Glutamatergic neuron (in vitro differentiated cells): ENCODE measurements at regions not wholly inside any gene's neighbourhood (a gene's known extent, or its start where the extent isn't known, plus 50 kb on each side); places are given as distances from the start of the nearest gene placed in this dataset.
A peak's percentile ranks its signal among the peaks of the same experiment; 100 is the strongest.
"Not testable (repeated sequence)": the region's sequence is repeated elsewhere in the genome, so short reads cannot be mapped to it uniquely, and the experiment has no call there.

Experiments
- DNase-seq: peaks from one replicate; pipeline ENCODE4 v3.0.0; 2022
- H3K27ac Mint-ChIP-seq: one replicate; pipeline ENCODE4 v1.8.0; 2020; ENCODE audit warnings: mild to moderate bottlenecking, mixed read lengths, inconsistent platforms; ENCODE audit not compliant: unreplicated experiment
- H3K27me3 Mint-ChIP-seq: one replicate; pipeline ENCODE4 v1.8.0; 2020; ENCODE audit warnings: mild to moderate bottlenecking, moderate library complexity, mixed read lengths, inconsistent platforms; ENCODE audit not compliant: unreplicated experiment
- H3K36me3 Mint-ChIP-seq: one replicate; pipeline ENCODE4 v1.8.0; 2020; ENCODE audit warnings: mild to moderate bottlenecking, mixed read lengths, inconsistent platforms; ENCODE audit not compliant: unreplicated experiment
- H3K4me1 Mint-ChIP-seq: one replicate; pipeline ENCODE4 v1.8.0; 2020; ENCODE audit warnings: mild to moderate bottlenecking, low read depth, mixed read lengths, inconsistent platforms; ENCODE audit not compliant: unreplicated experiment
- H3K4me3 Mint-ChIP-seq: one replicate; pipeline ENCODE4 v1.8.0; 2020; ENCODE audit warnings: mild to moderate bottlenecking, mixed read lengths, inconsistent platforms; ENCODE audit not compliant: unreplicated experiment
- H3K9me3 Mint-ChIP-seq: one replicate; pipeline ENCODE4 v1.8.0; 2020; ENCODE audit warnings: mild to moderate bottlenecking, moderate library complexity, mixed read lengths, inconsistent platforms; ENCODE audit not compliant: unreplicated experiment
- TF ChIP-seq, protein P1 (sequence below): fragments of 200-600 bp; sonication (generic); IDR thresholded peaks from one replicate; pipeline ENCODE4 v1.5.0; 2021; ENCODE audit not compliant: partially characterized antibody, unreplicated experiment

GRCh38 chr4:183374950-183375555, 52.8 kb upstream of the CLDN24 start:
- peaks cover 6% of the 10 kb centered on the region for H3K4me1 Mint-ChIP-seq
- peaks cover 25% of the 10 kb centered on the region for H3K36me3 Mint-ChIP-seq
- DNase-seq = no peak
- H3K27me3 Mint-ChIP-seq = no peaks in the 10 kb centered on the region
- peak overlapping the region; percentile 17 for H3K27ac Mint-ChIP-seq
- H3K4me3 Mint-ChIP-seq = no peak overlapping the region
- TF ChIP-seq, protein P1, sequence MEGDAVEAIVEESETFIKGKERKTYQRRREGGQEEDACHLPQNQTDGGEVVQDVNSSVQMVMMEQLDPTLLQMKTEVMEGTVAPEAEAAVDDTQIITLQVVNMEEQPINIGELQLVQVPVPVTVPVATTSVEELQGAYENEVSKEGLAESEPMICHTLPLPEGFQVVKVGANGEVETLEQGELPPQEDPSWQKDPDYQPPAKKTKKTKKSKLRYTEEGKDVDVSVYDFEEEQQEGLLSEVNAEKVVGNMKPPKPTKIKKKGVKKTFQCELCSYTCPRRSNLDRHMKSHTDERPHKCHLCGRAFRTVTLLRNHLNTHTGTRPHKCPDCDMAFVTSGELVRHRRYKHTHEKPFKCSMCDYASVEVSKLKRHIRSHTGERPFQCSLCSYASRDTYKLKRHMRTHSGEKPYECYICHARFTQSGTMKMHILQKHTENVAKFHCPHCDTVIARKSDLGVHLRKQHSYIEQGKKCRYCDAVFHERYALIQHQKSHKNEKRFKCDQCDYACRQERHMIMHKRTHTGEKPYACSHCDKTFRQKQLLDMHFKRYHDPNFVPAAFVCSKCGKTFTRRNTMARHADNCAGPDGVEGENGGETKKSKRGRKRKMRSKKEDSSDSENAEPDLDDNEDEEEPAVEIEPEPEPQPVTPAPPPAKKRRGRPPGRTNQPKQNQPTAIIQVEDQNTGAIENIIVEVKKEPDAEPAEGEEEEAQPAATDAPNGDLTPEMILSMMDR = no peak
- H3K9me3 Mint-ChIP-seq = peaks cover 2% of the 10 kb centered on the region

GRCh38 chr4:183376381-183376780, 54.2 kb upstream of the CLDN24 start:
- no peak overlapping the region for H3K27ac Mint-ChIP-seq
- peaks cover 5% of the 10 kb centered on the region for H3K9me3 Mint-ChIP-seq
- no peak for DNase-seq
- peaks cover 30% of the 10 kb centered on the region for H3K36me3 Mint-ChIP-seq
- TF ChIP-seq, protein P1 = no peak
- H3K4me3 Mint-ChIP-seq = no peak overlapping the region
- H3K27me3 Mint-ChIP-seq = no peaks in the 10 kb centered on the region
- H3K4me1 Mint-ChIP-seq = peaks cover 6% of the 10 kb centered on the region

- no peak for DNase-seq
- H3K36me3 Mint-ChIP-seq = peaks cover 21% of the 10 kb centered on the region
- H3K9me3 Mint-ChIP-seq = peaks cover 5% of the 10 kb centered on the region
- H3K4me1 Mint-ChIP-seq = peaks cover 6% of the 10 kb centered on the region
- TF ChIP-seq, protein P1 = no peak
- H3K27ac Mint-ChIP-seq = no peak overlapping the region
- no peak overlapping the region for H3K4me3 Mint-ChIP-seq
- H3K27me3 Mint-ChIP-seq = no peaks in the 10 kb centered on the region
Measured at GRCh38 chr4:183377491-183377890, 55.3 kb upstream of the CLDN24 start.

DNA sequence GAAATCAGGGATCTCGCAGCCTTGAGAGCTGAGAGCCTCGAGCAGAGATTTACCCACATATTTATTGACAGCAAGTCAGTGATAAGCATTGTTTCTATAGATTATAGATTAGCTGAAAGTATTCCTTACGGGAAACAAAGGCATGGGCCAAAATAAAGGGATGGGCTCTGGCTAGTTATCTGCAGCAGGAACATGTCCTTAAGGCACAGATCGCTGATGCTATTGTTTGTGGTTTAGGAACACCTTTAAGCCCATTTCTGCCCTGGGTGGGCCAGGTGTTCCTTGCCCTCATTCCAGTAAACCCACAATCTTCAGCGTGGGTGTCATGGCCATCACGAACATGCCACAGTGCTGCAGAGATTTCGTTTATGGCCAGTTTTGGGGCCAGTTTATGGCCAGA, 56.1 kb upstream of the CLDN24 start:
- H3K27me3 Mint-ChIP-seq, H3K27ac Mint-ChIP-seq, H3K4me1 Mint-ChIP-seq, H3K4me3 Mint-ChIP-seq, DNase-seq, H3K9me3 Mint-ChIP-seq: not testable (repeated sequence)
- H3K36me3 Mint-ChIP-seq = peaks cover 17% of the 10 kb centered on the region

- Mint-ChIP-seq H3K4me3 (no peak overlapping the region), H3K9me3 (peaks cover 5% of the 10 kb centered on the region), H3K27ac (no peak overlapping the region), H3K27me3 (peaks cover 2% of the 10 kb centered on the region), H3K36me3 (peaks cover 17% of the 10 kb centered on the region), H3K4me1 (no peaks in the 10 kb centered on the region)
- TF ChIP-seq, protein P1 = no peak
- DNase-seq = no peak
Measured at GRCh38 chr4:183380901-183381300, 58.7 kb upstream of the CLDN24 start.
